Gastroesophageal sphincter (tissue), 3 donors: ENCODE measurements at regions not wholly inside any gene's neighbourhood (a gene's known extent, or its start where the extent isn't known, plus 50 kb on each side); places are given as distances from the start of the nearest gene placed in this dataset.

Experiments used
- EP300 ChIP-seq: sonication (generic); formaldehyde crosslinking; IDR thresholded peaks from one replicate; pipeline ENCODE4 v1.6.1; 2017; ENCODE audit warnings: antibody characterized with exemption, mild to moderate bottlenecking
- POLR2A ChIP-seq, 2 donors: fragments of 450-650 bp; IDR thresholded peaks; one replicate each; pipeline ENCODE4 v1.6.1; 2017; ENCODE audit warnings: antibody characterized with exemption in 2 of 2, mild to moderate bottlenecking in 2 of 2, moderate library complexity in 1 of 2
- POLR2AphosphoS5 ChIP-seq: sonication (generic); formaldehyde crosslinking; IDR thresholded peaks from one replicate; pipeline ENCODE4 v1.6.1; 2017; ENCODE audit warnings: antibody characterized with exemption
- TF ChIP-seq, protein P1 (sequence below), 4 experiments: fragments of 200-600 bp in 2 of 4; fragments of 450-650 bp in 2 of 4; sonication (generic) in 1 of 4; IDR thresholded peaks; one replicate each; pipeline ENCODE4 v1.5.1; 2017 to 2019; ENCODE audit warnings: antibody characterized with exemption in 4 of 4, mild to moderate bottlenecking in 2 of 4, moderate library complexity in 2 of 4

DNA sequence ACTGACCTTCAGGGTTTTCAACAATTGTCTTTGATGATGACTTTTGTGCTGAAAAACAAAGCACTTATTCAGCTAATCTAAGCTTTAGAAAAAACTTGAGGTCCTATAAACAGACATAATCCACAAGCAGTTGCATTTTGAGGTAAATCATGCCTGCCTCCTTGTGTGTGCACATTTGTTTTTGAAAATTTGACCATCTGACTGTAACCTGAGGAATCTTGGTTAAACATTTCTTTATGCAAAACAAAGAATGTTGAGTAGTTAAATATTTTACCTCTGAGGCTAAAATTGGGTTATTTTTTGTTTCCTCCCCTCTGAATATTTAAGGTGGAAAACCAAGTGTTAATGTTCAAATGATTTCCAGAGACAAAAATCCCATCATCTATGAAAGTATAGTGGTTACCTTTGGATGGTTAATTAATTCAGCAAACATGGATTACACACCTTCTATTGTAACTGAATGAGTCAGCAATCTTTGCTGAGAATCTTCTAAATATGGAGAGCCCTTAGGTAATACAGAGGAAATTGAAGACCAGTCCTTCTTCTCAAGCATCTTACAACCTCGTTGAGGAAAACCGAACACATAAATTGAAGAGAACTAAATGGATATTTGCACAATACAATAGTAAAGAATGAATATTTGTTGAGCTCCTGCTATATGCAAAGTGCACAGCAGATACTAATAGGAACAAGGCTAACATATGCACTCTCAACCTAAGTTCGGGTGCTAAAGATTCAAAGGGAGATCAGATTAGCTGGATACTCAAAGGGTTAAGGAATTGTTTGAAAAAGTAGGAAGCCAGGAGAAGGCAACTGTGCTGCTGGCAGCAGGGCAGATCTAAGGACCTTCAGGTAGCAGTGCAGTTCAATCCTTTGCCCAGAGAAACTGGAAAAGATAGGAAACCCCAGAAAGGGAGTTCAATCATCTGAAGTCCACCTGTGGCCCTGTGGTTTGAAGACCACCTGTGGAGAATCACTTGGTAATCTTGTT, 115.2 kb downstream of the BMP4 start:
- TF ChIP-seq POLR2A (IDR thresholded peaks at IDR 0.05) (no peak), POLR2AphosphoS5 (no peak), EP300 (no peak)
- TF ChIP-seq, protein P1, sequence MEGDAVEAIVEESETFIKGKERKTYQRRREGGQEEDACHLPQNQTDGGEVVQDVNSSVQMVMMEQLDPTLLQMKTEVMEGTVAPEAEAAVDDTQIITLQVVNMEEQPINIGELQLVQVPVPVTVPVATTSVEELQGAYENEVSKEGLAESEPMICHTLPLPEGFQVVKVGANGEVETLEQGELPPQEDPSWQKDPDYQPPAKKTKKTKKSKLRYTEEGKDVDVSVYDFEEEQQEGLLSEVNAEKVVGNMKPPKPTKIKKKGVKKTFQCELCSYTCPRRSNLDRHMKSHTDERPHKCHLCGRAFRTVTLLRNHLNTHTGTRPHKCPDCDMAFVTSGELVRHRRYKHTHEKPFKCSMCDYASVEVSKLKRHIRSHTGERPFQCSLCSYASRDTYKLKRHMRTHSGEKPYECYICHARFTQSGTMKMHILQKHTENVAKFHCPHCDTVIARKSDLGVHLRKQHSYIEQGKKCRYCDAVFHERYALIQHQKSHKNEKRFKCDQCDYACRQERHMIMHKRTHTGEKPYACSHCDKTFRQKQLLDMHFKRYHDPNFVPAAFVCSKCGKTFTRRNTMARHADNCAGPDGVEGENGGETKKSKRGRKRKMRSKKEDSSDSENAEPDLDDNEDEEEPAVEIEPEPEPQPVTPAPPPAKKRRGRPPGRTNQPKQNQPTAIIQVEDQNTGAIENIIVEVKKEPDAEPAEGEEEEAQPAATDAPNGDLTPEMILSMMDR (IDR thresholded peaks at IDR 0.05), result no peak
